ENCODE measurements at regions not wholly inside any gene's neighbourhood (a gene's known extent, or its start where the extent isn't known, plus 50 kb on each side); places are given as distances from the start of the nearest gene placed in this dataset.

DNA sequence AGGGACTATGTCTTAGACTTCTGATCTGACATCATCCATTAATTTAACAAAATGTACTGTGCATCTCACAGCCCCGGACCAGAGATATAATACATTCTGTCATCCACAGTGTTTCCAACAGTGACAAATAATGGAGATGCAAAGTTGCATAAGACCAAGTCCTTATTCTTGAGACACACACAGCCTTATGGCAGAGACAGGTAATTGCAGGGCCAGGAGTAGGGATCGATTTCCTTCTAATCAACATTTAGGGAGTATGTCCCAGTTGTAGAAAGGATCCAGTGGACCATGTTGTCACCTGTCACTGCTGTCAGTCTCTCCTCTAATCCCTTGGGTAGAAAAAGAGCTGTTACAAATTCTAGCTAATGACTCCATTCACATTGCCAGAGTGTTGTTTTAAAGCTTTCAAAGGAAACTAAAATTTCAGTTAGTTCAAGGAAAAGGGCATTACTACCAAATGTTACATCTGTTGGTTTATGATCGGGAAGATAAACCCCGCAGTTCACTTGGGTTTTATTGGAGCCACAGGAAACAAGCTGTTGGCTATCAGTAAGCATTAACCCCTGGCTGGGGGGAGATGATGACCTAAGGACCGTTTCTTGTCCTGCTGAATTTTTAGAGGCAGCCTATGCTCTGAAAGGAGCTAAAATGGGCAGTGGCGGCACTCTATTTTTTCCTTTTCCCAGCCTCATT lies 111.4 kb upstream of the ATXN1 start:
- no peaks in the 10 kb centered on the region for H3K79me2 ChIP-seq (replicated peaks; ENCODE audit: insufficient read depth, low read length)
- H3F3A ChIP-seq (ENCODE audit: insufficient read depth, low read length, poor library complexity, severe bottlenecking) = no peaks in the 10 kb centered on the region
- no peak overlapping the region for H3K9ac ChIP-seq (ENCODE audit: low read length)
- H3K4me2 ChIP-seq (ENCODE audit: low read length) = no peak overlapping the region
- H3K27me3 ChIP-seq (ENCODE audit: insufficient read depth, low read depth, low read length) = no peaks in the 10 kb centered on the region
- no peak for TF ChIP-seq TAF1 (IDR thresholded peaks at IDR 0.05; ENCODE audit: low read depth)
- TF ChIP-seq, protein P1, sequence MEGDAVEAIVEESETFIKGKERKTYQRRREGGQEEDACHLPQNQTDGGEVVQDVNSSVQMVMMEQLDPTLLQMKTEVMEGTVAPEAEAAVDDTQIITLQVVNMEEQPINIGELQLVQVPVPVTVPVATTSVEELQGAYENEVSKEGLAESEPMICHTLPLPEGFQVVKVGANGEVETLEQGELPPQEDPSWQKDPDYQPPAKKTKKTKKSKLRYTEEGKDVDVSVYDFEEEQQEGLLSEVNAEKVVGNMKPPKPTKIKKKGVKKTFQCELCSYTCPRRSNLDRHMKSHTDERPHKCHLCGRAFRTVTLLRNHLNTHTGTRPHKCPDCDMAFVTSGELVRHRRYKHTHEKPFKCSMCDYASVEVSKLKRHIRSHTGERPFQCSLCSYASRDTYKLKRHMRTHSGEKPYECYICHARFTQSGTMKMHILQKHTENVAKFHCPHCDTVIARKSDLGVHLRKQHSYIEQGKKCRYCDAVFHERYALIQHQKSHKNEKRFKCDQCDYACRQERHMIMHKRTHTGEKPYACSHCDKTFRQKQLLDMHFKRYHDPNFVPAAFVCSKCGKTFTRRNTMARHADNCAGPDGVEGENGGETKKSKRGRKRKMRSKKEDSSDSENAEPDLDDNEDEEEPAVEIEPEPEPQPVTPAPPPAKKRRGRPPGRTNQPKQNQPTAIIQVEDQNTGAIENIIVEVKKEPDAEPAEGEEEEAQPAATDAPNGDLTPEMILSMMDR (IDR thresholded peaks at IDR 0.05; ENCODE audit: poor library complexity, severe bottlenecking) = peak; percentile 53
- no peak overlapping the region for H3K27ac ChIP-seq (ENCODE audit: low read length)
- no peaks in the 10 kb centered on the region for H3K36me3 ChIP-seq (ENCODE audit: insufficient read depth, low read length)
- no peak overlapping the region for H3K4me3 ChIP-seq (ENCODE audit: low read length)
- no peaks in the 10 kb centered on the region for H4K20me1 ChIP-seq (ENCODE audit: insufficient read depth)
- no peaks in the 10 kb centered on the region for H3K9me2 ChIP-seq (ENCODE audit: insufficient read depth, low read length)
- H3K9me3 ChIP-seq (ENCODE audit: low read length) = peaks cover 4% of the 10 kb centered on the region
- H2AFZ ChIP-seq (ENCODE audit: low read depth, low read length) = no peak overlapping the region

DNA sequence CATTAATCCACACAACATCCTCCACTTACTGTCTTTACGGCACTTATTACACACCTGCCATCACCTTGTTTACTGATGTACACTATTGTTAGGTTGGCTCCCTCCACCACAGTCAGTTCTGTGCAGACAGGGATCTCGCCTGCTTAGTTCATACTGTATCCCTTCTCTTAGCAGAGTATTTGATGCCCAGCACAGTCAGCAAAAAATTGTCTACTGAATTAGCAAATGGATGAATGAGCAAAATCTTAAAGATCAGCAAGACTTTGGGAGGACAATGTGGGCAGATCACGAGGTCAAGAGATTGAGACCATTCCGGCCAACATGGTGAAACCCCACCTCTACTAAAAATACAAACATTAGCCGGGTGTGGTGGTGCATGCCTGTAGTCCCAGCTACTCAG lies 109.8 kb upstream of the ATXN1 start:
- Histone ChIP-seq H3F3A (ENCODE audit: insufficient read depth, low read length, poor library complexity, severe bottlenecking) (no peaks in the 10 kb centered on the region), H2AFZ (ENCODE audit: low read depth, low read length) (no peak overlapping the region), H3K4me2 (ENCODE audit: low read length) (no peak overlapping the region), H3K79me2 (replicated peaks; ENCODE audit: insufficient read depth, low read length) (no peaks in the 10 kb centered on the region), H4K20me1 (ENCODE audit: insufficient read depth) (no peaks in the 10 kb centered on the region), H3K27ac (ENCODE audit: low read length) (no peak overlapping the region), H3K9me3 (ENCODE audit: low read length) (no peaks in the 10 kb centered on the region), H3K9me2 (ENCODE audit: insufficient read depth, low read length) (no peaks in the 10 kb centered on the region), H3K9ac (ENCODE audit: low read length) (no peak overlapping the region), H3K36me3 (ENCODE audit: insufficient read depth, low read length) (no peaks in the 10 kb centered on the region), H3K4me3 (ENCODE audit: low read length) (no peak overlapping the region), H3K27me3 (ENCODE audit: insufficient read depth, low read depth, low read length) (no peaks in the 10 kb centered on the region)
- TF ChIP-seq, protein P1 (IDR thresholded peaks at IDR 0.05; ENCODE audit: poor library complexity, severe bottlenecking) = no peak
- TF ChIP-seq, protein P2, sequence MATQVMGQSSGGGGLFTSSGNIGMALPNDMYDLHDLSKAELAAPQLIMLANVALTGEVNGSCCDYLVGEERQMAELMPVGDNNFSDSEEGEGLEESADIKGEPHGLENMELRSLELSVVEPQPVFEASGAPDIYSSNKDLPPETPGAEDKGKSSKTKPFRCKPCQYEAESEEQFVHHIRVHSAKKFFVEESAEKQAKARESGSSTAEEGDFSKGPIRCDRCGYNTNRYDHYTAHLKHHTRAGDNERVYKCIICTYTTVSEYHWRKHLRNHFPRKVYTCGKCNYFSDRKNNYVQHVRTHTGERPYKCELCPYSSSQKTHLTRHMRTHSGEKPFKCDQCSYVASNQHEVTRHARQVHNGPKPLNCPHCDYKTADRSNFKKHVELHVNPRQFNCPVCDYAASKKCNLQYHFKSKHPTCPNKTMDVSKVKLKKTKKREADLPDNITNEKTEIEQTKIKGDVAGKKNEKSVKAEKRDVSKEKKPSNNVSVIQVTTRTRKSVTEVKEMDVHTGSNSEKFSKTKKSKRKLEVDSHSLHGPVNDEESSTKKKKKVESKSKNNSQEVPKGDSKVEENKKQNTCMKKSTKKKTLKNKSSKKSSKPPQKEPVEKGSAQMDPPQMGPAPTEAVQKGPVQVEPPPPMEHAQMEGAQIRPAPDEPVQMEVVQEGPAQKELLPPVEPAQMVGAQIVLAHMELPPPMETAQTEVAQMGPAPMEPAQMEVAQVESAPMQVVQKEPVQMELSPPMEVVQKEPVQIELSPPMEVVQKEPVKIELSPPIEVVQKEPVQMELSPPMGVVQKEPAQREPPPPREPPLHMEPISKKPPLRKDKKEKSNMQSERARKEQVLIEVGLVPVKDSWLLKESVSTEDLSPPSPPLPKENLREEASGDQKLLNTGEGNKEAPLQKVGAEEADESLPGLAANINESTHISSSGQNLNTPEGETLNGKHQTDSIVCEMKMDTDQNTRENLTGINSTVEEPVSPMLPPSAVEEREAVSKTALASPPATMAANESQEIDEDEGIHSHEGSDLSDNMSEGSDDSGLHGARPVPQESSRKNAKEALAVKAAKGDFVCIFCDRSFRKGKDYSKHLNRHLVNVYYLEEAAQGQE (IDR thresholded peaks at IDR 0.05; ENCODE audit: borderline replicate concordance) = no peak
- TF ChIP-seq SMC3 (conservative IDR thresholded peaks at IDR 0.05; ENCODE audit: poor library complexity) (no peak), EP300 (conservative IDR thresholded peaks at IDR 0.05; ENCODE audit: poor library complexity, severe bottlenecking) (no peak), TAF1 (IDR thresholded peaks at IDR 0.05; ENCODE audit: low read depth) (no peak), RAD21 (conservative IDR thresholded peaks at IDR 0.05) (no peak), MXI1 (conservative IDR thresholded peaks at IDR 0.05; ENCODE audit: poor library complexity, severe bottlenecking) (no peak), POLR2AphosphoS5 (IDR thresholded peaks at IDR 0.05) (no peak), EZH2 (IDR thresholded peaks at IDR 0.05; ENCODE audit: borderline replicate concordance, insufficient read depth, low read length, poor library complexity, severe bottlenecking) (no peak)
